Stimulated activated memory B cell treated with anti-CD40 and anti-IgM and Interleukin-4, amounts not matched to agents 10 μg/mL and 1 μg/mL and 100 μg/mL, for 72 hours (primary cell): ENCODE measurements at regions not wholly inside any gene's neighbourhood (a gene's known extent, or its start where the extent isn't known, plus 50 kb on each side); places are given as distances from the start of the nearest gene placed in this dataset.

Source experiments
- ATAC-seq: fragments of 150-1000 bp; cut with Tn5 transposase; 2 replicates; pipeline ENCODE4 v1.10.0; 2021
- H3K27ac Mint-ChIP-seq: one replicate; pipeline ENCODE4 v1.8.0; 2022; ENCODE audit warnings: mild to moderate bottlenecking, mixed read lengths
- H3K27me3 Mint-ChIP-seq: one replicate; pipeline ENCODE4 v1.8.0; 2022; ENCODE audit warnings: mixed read lengths
- H3K36me3 Mint-ChIP-seq: one replicate; pipeline ENCODE4 v1.8.0; 2022; ENCODE audit warnings: mixed read lengths
- H3K4me1 Mint-ChIP-seq: one replicate; pipeline ENCODE4 v1.8.0; 2022; ENCODE audit warnings: mixed read lengths
- H3K4me3 Mint-ChIP-seq: one replicate; pipeline ENCODE4 v1.8.0; 2022; ENCODE audit warnings: mild to moderate bottlenecking, moderate library complexity, mixed read lengths
- H3K9me3 Mint-ChIP-seq: one replicate; pipeline ENCODE4 v1.8.0; 2022; ENCODE audit warnings: mixed read lengths

GRCh38 chr10:120685136-120685535 lies 166.0 kb upstream of the WDR11 start:
- Mint-ChIP-seq H3K27ac (no peak overlapping the region), H3K4me3 (no peak overlapping the region), H3K4me1 (no peaks in the 10 kb centered on the region), H3K9me3 (no peaks in the 10 kb centered on the region), H3K27me3 (no peaks in the 10 kb centered on the region), H3K36me3 (no peaks in the 10 kb centered on the region)
- no peak for ATAC-seq

GRCh38 chr10:120688928-120689327 lies 162.2 kb upstream of the WDR11 start:
- no peak for ATAC-seq
- Mint-ChIP-seq H3K4me1 (no peaks in the 10 kb centered on the region), H3K4me3 (no peak overlapping the region), H3K27ac (no peak overlapping the region), H3K27me3 (no peaks in the 10 kb centered on the region), H3K9me3 (peaks cover 6% of the 10 kb centered on the region), H3K36me3 (no peaks in the 10 kb centered on the region)

- no peaks in the 10 kb centered on the region for H3K27me3 Mint-ChIP-seq
- H3K4me1 Mint-ChIP-seq, result no peaks in the 10 kb centered on the region
- H3K36me3 Mint-ChIP-seq, result no peaks in the 10 kb centered on the region
- no peak for ATAC-seq
- peaks cover 6% of the 10 kb centered on the region for H3K9me3 Mint-ChIP-seq
- H3K4me3 Mint-ChIP-seq, result no peak overlapping the region
- H3K27ac Mint-ChIP-seq, result no peak overlapping the region
These were observed 161.2 kb upstream of the WDR11 start for GRCh38 chr10:120689777-120690529.

GRCh38 chr10:120691625-120692024 lies 159.5 kb upstream of the WDR11 start:
- Mint-ChIP-seq H3K9me3 (peaks cover 11% of the 10 kb centered on the region), H3K36me3 (no peaks in the 10 kb centered on the region), H3K27me3 (no peaks in the 10 kb centered on the region), H3K4me3 (no peak overlapping the region), H3K27ac (no peak overlapping the region), H3K4me1 (no peaks in the 10 kb centered on the region)
- no peak for ATAC-seq

GRCh38 chr10:120700426-120700825 lies 150.7 kb upstream of the WDR11 start:
- no peaks in the 10 kb centered on the region for H3K4me1 Mint-ChIP-seq

GRCh38 chr10:120701381-120701780 lies 149.8 kb upstream of the WDR11 start:
- Mint-ChIP-seq H3K27ac (no peak overlapping the region), H3K4me3 (no peak overlapping the region)
- no peak for ATAC-seq

More at GRCh38 chr10:120700426-120700825, 150.7 kb upstream of the WDR11 start:
- no peak for ATAC-seq
- no peak overlapping the region for H3K4me3 Mint-ChIP-seq
- H3K9me3 Mint-ChIP-seq, result peaks cover 24% of the 10 kb centered on the region
- H3K27ac Mint-ChIP-seq, result no peak overlapping the region
- H3K36me3 Mint-ChIP-seq, result peaks cover 5% of the 10 kb centered on the region
- no peaks in the 10 kb centered on the region for H3K27me3 Mint-ChIP-seq

GRCh38 chr10:120702032-120702431 lies 149.1 kb upstream of the WDR11 start:
- H3K4me3 Mint-ChIP-seq, result no peak overlapping the region
- peaks cover 5% of the 10 kb centered on the region for H3K36me3 Mint-ChIP-seq
- H3K27me3 Mint-ChIP-seq, result peaks cover 7% of the 10 kb centered on the region
- ATAC-seq, result no peak
- peaks cover 16% of the 10 kb centered on the region for H3K9me3 Mint-ChIP-seq
- H3K4me1 Mint-ChIP-seq, result no peaks in the 10 kb centered on the region
- H3K27ac Mint-ChIP-seq, result no peak overlapping the region

More at GRCh38 chr10:120701381-120701780, 149.8 kb upstream of the WDR11 start:
- peaks cover 5% of the 10 kb centered on the region for H3K36me3 Mint-ChIP-seq
- H3K27me3 Mint-ChIP-seq, result peaks cover under 1% of the 10 kb centered on the region
- peaks cover 20% of the 10 kb centered on the region for H3K9me3 Mint-ChIP-seq
- H3K4me1 Mint-ChIP-seq, result no peaks in the 10 kb centered on the region

- peaks cover 30% of the 10 kb centered on the region for H3K27me3 Mint-ChIP-seq
- H3K27ac Mint-ChIP-seq, result no peak overlapping the region
- no peaks in the 10 kb centered on the region for H3K36me3 Mint-ChIP-seq
- no peak overlapping the region for H3K4me3 Mint-ChIP-seq
- no peaks in the 10 kb centered on the region for H3K4me1 Mint-ChIP-seq
- no peak for ATAC-seq
- no peaks in the 10 kb centered on the region for H3K9me3 Mint-ChIP-seq
These were observed 145.9 kb upstream of the WDR11 start for GRCh38 chr10:120705309-120705708.

GRCh38 chr10:120710076-120710475 lies 141.1 kb upstream of the WDR11 start:
- peaks cover 47% of the 10 kb centered on the region for H3K27me3 Mint-ChIP-seq
- H3K27ac Mint-ChIP-seq, result no peak overlapping the region
- H3K9me3 Mint-ChIP-seq, result no peaks in the 10 kb centered on the region
- no peak overlapping the region for H3K4me3 Mint-ChIP-seq
- H3K4me1 Mint-ChIP-seq, result peaks cover 4% of the 10 kb centered on the region
- no peak for ATAC-seq
- no peaks in the 10 kb centered on the region for H3K36me3 Mint-ChIP-seq

- Mint-ChIP-seq H3K4me3 (no peak overlapping the region), H3K27me3 (peaks cover 42% of the 10 kb centered on the region), H3K27ac (no peak overlapping the region), H3K36me3 (no peaks in the 10 kb centered on the region), H3K9me3 (no peaks in the 10 kb centered on the region), H3K4me1 (peaks cover 5% of the 10 kb centered on the region)
- no peak for ATAC-seq
These were observed 139.3 kb upstream of the WDR11 start for GRCh38 chr10:120711860-120712259.

- no peak overlapping the region for H3K27ac Mint-ChIP-seq
These were observed 137.5 kb upstream of the WDR11 start for GRCh38 chr10:120713573-120714205.

GRCh38 chr10:120715171-120715570 lies 136.0 kb upstream of the WDR11 start:
- Mint-ChIP-seq H3K36me3 (no peaks in the 10 kb centered on the region), H3K4me1 (peaks cover 5% of the 10 kb centered on the region), H3K27me3 (peaks cover 19% of the 10 kb centered on the region), H3K27ac (no peak overlapping the region), H3K4me3 (no peak overlapping the region), H3K9me3 (no peaks in the 10 kb centered on the region)
- ATAC-seq, result no peak

More at GRCh38 chr10:120713573-120714205, 137.5 kb upstream of the WDR11 start:
- ATAC-seq, result no peak
- H3K27me3 Mint-ChIP-seq, result peaks cover 30% of the 10 kb centered on the region
- no peaks in the 10 kb centered on the region for H3K36me3 Mint-ChIP-seq
- no peak overlapping the region for H3K4me3 Mint-ChIP-seq
- H3K4me1 Mint-ChIP-seq, result peaks cover 5% of the 10 kb centered on the region
- no peaks in the 10 kb centered on the region for H3K9me3 Mint-ChIP-seq

- peak; percentile 31 for ATAC-seq
- H3K9me3 Mint-ChIP-seq, result no peaks in the 10 kb centered on the region
These were observed 131.8 kb upstream of the WDR11 start for GRCh38 chr10:120719333-120719732.

GRCh38 chr10:120727001-120727400 lies 124.2 kb upstream of the WDR11 start:
- H3K27me3 Mint-ChIP-seq, result no peaks in the 10 kb centered on the region
- H3K4me3 Mint-ChIP-seq, result no peak overlapping the region
- no peak overlapping the region for H3K27ac Mint-ChIP-seq
- ATAC-seq, result no peak
- H3K4me1 Mint-ChIP-seq, result no peaks in the 10 kb centered on the region
- no peaks in the 10 kb centered on the region for H3K9me3 Mint-ChIP-seq
- H3K36me3 Mint-ChIP-seq, result no peaks in the 10 kb centered on the region

More at GRCh38 chr10:120719333-120719732, 131.8 kb upstream of the WDR11 start:
- no peaks in the 10 kb centered on the region for H3K36me3 Mint-ChIP-seq
- no peak overlapping the region for H3K4me3 Mint-ChIP-seq
- no peak overlapping the region for H3K27ac Mint-ChIP-seq
- no peaks in the 10 kb centered on the region for H3K27me3 Mint-ChIP-seq
- H3K4me1 Mint-ChIP-seq, result peaks cover 5% of the 10 kb centered on the region

GRCh38 chr10:120729547-120729946 lies 121.6 kb upstream of the WDR11 start:
- Mint-ChIP-seq H3K36me3 (no peaks in the 10 kb centered on the region), H3K9me3 (no peaks in the 10 kb centered on the region), H3K4me1 (no peaks in the 10 kb centered on the region), H3K27me3 (peaks cover 8% of the 10 kb centered on the region), H3K27ac (no peak overlapping the region), H3K4me3 (no peak overlapping the region)
- ATAC-seq, result no peak

- Mint-ChIP-seq H3K27me3 (peaks cover 23% of the 10 kb centered on the region), H3K27ac (no peak overlapping the region), H3K9me3 (no peaks in the 10 kb centered on the region), H3K4me1 (no peaks in the 10 kb centered on the region), H3K4me3 (no peak overlapping the region), H3K36me3 (no peaks in the 10 kb centered on the region)
- no peak for ATAC-seq
These were observed 119.1 kb upstream of the WDR11 start for GRCh38 chr10:120732067-120732466.
